Muscle of back (tissue), 3 donors: ENCODE measurements at regions not wholly inside any gene's neighbourhood (a gene's known extent, or its start where the extent isn't known, plus 50 kb on each side); places are given as distances from the start of the nearest gene placed in this dataset.
A peak's percentile ranks its signal among the peaks of the same experiment; 100 is the strongest.

Source experiments
- DNase-seq, 3 donors: peaks; one replicate each; pipeline versions ENCODE4 v3.0.0 to v3.0.0-alpha.2; 2013

DNA sequence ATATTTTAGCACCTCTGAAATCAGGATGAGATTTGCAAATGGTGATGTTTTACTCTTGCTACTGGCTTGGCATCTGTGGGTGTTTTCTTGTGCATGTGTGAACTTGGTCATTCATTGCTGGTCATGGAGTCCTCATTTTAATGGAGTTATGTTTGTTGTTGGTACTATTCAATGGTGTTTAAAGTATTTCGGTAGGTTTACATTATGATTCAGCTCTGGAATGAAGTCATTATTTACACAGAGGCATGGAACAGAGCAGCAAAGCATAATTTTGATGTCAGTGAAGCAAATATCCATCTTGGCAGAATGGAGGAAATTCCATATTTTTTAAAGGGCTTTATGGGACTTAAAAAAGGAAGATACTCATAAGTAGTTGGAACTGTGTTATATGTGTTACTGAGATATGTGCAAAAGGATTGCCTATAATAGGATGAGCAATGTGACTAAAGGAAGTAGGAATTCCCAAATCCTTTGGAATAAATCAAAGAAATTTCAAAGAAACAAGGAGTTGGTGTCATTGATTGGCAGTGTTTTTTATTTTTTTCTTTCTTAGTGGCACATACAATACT lies 147.4 kb downstream of the ACTBL2 start:
- DNase-seq = peak in 1 of 3 donors; percentile 31

DNA sequence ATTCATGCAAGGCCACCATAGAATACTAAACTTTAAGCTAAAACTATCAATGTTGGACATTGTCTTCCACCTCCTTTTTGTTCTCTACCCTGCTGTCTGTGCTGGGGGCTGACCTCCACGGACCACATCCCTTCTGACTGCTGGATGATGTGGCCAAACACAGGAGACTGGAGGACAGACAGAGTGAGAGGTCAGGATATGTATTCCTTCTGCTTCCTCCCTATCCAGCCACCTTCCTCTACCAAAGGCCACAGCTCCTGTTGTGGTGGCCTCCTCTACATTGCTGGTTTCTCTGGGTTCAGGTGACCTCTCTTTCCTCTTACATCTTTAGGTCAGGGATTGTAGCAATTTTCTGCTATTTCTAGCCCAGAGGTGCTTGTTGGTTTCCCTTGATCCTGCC lies 148.1 kb downstream of the ACTBL2 start:
- DNase-seq = no peak

GRCh38 chr5:57332361-57332760 lies 150.2 kb downstream of the ACTBL2 start:
- peak; percentile 62 to 88 (median 75) for DNase-seq

DNA sequence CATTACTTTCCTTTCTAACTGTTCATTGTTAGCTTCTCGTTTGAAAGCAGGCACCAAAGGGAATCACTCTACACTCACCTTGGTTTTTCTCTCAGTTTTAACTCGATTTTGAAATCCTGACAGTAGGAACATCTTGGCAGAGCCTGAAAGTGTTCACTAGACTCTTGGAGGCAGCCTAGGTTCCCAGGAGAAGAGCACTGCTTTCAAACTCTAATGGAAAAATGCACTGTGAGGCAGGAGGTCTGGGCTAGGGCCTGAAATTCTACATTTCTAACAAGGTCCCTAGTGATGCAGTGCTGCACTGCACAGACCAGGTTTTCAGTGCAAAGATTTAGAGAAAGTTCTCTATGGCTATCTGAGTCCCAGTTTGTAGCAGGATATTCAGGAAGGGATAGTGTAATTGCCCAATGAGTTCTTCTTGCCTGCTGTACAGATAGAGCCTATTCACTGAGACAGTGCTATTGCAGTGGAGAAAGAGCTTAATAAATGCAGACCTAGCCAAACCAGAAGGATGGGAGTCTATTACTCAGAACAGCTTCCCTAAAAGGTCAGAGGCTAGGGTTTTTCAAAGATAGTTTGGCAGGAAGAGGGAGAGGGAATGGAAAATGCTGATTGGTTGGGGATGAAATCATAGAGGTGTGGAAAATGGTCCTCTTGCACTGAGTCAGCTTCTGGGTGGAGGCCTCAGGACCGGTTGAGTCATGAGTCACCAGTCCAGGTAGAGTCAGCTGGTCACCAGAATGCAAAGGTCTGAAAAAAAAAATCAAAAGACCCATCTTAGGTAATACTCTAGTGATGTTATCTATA lies 153.9 kb downstream of the GPBP1 start:
- peak in 1 of 3 donors; percentile 63 for DNase-seq

DNA sequence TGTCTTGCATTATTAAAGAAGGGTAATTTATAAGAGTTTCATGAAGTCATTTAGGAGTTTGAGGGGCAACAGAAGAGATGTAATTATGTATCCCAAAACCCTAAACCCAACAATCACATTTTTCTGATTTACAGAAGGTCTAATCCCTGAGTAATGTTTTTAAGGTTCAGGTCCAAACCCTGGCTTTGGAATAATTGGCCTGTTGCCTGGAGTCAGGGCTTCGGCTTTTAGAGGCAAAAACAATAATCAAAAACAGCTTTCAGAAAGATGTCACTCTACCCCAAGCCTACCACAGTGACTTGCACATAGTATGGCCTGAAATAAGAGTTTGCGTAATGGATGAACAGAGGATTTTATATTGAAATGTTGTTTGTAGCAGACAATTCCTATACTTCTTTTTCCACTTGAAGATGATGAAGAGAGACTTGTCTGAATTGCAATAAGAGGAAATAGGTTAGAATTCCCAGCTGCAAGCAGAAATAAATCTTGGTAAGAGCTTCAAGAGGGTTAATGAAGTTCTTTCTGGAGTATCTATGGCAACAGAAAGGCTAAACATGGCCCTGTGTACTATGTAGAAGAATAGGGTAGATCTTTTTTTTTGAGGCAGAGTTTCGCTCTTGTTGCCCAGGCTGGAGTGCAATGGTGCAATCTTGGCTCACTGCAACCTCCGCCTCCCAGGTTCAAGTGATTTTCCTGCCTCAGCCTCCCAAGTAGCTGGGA lies 152.0 kb downstream of the GPBP1 start:
- peak in 1 of 3 donors; percentile 52 for DNase-seq

DNA sequence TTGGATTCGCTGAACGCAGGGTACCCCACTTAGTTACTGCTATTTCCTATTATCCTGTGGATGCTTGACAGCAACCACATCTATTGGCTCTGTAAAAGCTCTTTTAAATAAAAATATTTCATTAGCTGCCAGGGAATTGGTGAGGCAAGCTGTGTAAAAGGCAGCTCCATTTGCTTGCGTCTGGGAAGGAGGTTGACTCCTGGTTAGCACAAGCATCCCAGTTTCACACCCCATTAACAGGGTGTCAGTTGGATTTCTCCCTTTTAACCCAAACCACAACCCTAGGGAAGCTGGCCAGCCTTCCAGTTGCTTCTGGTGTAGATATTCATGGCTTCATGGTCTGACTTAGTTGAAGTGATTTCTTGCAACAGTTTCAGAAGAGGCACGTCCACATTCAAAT lies 151.0 kb downstream of the GPBP1 start:
- peak in 1 of 3 donors; percentile 45 for DNase-seq

GRCh38 chr5:57324181-57324580 lies 150.3 kb downstream of the GPBP1 start:
- DNase-seq = peak in 1 of 3 donors; percentile 72

GRCh38 chr5:57320582-57320981 lies 146.7 kb downstream of the GPBP1 start:
- no peak for DNase-seq

DNA sequence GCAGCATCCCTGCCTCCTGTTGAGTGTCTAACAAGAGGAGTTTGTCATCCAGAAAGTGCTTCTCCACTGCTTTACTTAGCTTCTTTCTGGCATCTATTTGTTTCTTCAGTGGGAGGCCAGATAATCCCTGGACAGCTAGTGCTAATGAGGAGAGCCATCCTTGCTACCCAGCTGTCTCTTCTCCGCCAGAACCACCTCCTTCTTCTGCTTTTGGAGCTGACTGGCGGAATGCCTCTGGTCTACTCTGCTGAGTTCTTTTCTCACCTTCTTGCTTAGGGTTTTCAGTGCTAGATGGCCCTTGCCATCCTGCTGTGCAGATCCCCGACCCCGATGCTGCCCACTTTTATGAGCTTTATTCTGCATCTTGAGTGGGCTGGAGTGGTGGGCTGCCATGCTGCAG lies 145.8 kb downstream of the GPBP1 start:
- DNase-seq = no peak

DNA sequence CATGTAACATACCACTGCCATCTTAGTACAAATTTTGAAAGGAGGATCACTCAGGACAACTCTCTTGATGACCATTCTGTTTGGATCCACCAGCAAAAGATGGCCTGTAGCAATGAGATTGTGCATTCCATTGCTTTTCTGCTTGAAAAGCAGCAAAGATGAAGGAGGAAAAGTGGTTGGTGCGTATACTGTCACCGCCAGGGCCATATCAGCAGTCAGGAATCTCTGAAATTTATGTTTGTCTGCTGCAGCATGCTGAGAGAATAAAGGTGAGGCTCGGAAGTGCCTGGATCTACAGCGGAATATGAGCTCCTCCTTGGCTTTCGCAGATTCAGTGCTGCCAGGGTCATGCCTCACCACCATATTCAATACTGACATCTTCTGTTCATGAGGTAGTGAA lies 144.4 kb downstream of the GPBP1 start:
- DNase-seq = no peak

DNA sequence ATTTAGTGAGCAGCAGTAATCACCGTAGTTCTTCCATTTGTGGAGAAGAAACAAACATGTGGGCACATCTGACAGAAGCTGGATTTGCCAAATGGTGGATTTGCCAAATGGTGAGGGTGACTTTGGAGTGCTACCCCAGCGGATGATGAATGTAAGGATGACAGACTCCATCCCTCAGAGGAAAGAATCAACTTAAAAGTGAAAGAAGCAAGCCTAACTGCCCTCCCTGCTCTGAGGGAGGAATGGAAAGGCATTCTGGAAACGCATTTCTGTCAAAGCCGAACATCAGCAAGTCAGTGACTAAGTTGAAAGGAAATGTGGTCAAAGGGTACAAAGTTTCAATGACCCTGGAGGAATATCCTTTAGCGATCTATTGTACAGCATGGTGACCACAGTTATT lies 143.5 kb downstream of the GPBP1 start:
- no peak for DNase-seq

DNA sequence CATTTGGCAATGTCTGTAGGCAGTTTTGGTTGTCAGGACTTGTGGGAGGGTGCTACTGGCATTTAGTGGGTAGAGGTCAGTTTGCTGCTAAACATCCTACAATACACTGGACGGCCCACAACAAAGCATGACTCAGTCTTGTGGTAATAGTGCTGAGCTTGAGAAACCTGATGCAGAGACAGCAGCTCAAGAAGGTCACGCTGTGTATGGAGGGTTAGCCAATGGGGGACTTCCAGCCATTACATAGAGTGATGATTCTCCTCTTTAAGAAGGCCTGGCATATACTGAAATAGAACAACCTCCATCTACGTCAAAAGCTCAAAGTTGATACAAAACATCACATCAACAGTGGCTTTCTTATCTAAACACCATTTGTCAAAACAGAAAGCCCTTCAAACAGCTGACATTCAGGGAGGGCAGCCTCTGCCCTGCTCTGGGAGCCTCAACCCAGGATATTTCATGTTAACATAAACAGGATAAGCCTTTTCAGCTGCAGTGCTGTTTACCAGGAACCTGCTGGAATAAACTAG lies 143.0 kb downstream of the GPBP1 start:
- peak in 1 of 3 donors; percentile 27 for DNase-seq

DNA sequence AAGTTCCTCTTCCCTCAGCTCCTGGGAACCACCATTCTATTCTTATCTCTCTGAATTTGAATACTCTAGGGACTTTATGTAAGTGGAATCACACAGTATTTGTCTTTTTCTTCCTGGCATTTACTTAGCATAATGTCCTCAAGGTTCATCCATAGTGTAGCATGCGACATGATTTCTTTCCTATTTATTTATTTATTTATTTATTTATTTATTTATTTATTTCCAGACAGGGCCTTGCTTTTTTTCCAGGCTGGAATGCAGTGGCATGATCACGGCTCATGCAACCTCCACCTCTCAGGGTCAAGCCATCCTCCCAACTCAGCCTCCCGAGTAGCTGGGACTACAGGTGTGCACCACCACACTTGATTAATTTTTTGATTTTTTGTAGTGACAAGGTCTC lies 142.1 kb downstream of the GPBP1 start:
- no peak for DNase-seq
